Panc1 (cell line): ENCODE measurements at regions not wholly inside any gene's neighbourhood (a gene's known extent, or its start where the extent isn't known, plus 50 kb on each side); places are given as distances from the start of the nearest gene placed in this dataset.

Experiments
- ATAC-seq: fragments of 200-7000 bp; cut with Tn5 transposase; 2 replicates; pipeline ENCODE4 v1.9.1; 2020; ENCODE audit warnings: mild to moderate bottlenecking, moderate library complexity
- BruUV-seq: library from RNA; stranded (reverse); fragments of 400-500 nt; replicated peaks from 2 replicates; lab custom pipeline; 2021; lab: Mats Ljungman, UMichigan
- CTCF ChIA-PET: fragments of 300-600 bp; sonication (Branson Sonifier 250); formaldehyde crosslinking; loops from one replicate; lab custom pipeline; 2022; ENCODE audit warnings: antibody characterized with exemption; lab: Charles Lee
- POLR2A ChIA-PET: fragments of 300-600 bp; sonication (Branson Sonifier 250); formaldehyde crosslinking; loops from one replicate; lab custom pipeline; 2022; ENCODE audit warnings: antibody characterized with exemption; lab: Charles Lee
- DNase-seq: peaks from one replicate; pipeline ENCODE4 v3.0.0-alpha.2; 2010; ENCODE audit warnings: low read depth, low spot score
- H3K27ac ChIP-seq: 2 replicates; pipeline ENCODE4 v1.5.1; 2011; ENCODE audit warnings: mild to moderate bottlenecking, low read length, inconsistent platforms
- H3K27me3 ChIP-seq: fragments of 200-500 bp; sonication (Bioruptor generic); 2 replicates; pipeline ENCODE4 v1.6.0; 2014; ENCODE audit warnings: low read length, inconsistent platforms; ENCODE audit not compliant: control insufficient read depth, insufficient read depth
- H3K36me3 ChIP-seq: fragments of 200-500 bp; sonication (Bioruptor generic); 2 replicates; pipeline ENCODE4 v1.5.1; 2014; ENCODE audit warnings: inconsistent platforms, mild to moderate bottlenecking, low read length, moderate library complexity; ENCODE audit not compliant: control insufficient read depth, insufficient read depth
- H3K4me1 ChIP-seq: 2 replicates; pipeline ENCODE4 v1.5.1; 2011; ENCODE audit warnings: inconsistent platforms, mild to moderate bottlenecking, low read length, moderate library complexity; ENCODE audit not compliant: control insufficient read depth, insufficient read depth
- H3K4me3 ChIP-seq, 2 experiments: 2 replicates each; pipeline ENCODE4 v1.5.1; 2011 to 2012; ENCODE audit warnings: low read depth in 2 of 2, low read length in 2 of 2, mild to moderate bottlenecking in 2 of 2, inconsistent platforms in 1 of 2, moderate library complexity in 1 of 2
- H3K9me3 ChIP-seq: fragments of 200-500 bp; sonication (Bioruptor generic); 2 replicates; pipeline ENCODE4 v1.5.1; 2014; ENCODE audit warnings: low read depth, mild to moderate bottlenecking, inconsistent platforms, low read length, moderate library complexity; ENCODE audit not compliant: control insufficient read depth, insufficient read depth
- CTCF ChIP-seq: fragments of 450-650 bp; IDR thresholded peaks from 2 replicates; pipeline ENCODE4 v1.5.1; 2017; ENCODE audit warnings: mild to moderate bottlenecking
- POLR2AphosphoS5 ChIP-seq: IDR thresholded peaks from 2 replicates; pipeline ENCODE4 v1.6.1; 2012; ENCODE audit warnings: mild to moderate bottlenecking, low read depth, low read length, moderate library complexity
- SIN3A ChIP-seq: IDR thresholded peaks from 2 replicates; pipeline ENCODE4 v1.6.1; 2012; ENCODE audit warnings: low read depth, mild to moderate bottlenecking, low read length, moderate library complexity, borderline replicate concordance; ENCODE audit not compliant: insufficient read depth
- TCF7L2 ChIP-seq: IDR thresholded peaks from 2 replicates; pipeline ENCODE4 v1.6.1; 2011; ENCODE audit warnings: mild to moderate bottlenecking, low read depth, low read length, inconsistent platforms
- in situ Hi-C: cut with HindIII; loops from 2 replicates; pipeline ENCODE4 v1.10.0; 2016; ENCODE audit warnings: low sequenced_read_pairs, low pct_unique_long_range_greater_than_20kb
- intact Hi-C: fragments of 100-400 bp; cut with micrococcal nuclease; formaldehyde crosslinking; loops from one replicate; pipeline ENCODE4 v1.10.0; 2022; ENCODE audit not compliant: unreplicated experiment
- TF ChIP-seq, protein P1 (sequence below), 2 experiments: IDR thresholded peaks; 2 replicates each; pipeline ENCODE4 v1.6.1; 2011 to 2012; ENCODE audit warnings: low read depth in 2 of 2, control low read depth in 1 of 2, low read length in 1 of 2, mild to moderate bottlenecking in 1 of 2, moderate library complexity in 1 of 2; ENCODE audit not compliant: insufficient read depth in 1 of 2

- TF ChIP-seq CTCF (no peak), TCF7L2 (no peak), POLR2AphosphoS5 (no peak), SIN3A (no peak)
- TF ChIP-seq, protein P1, sequence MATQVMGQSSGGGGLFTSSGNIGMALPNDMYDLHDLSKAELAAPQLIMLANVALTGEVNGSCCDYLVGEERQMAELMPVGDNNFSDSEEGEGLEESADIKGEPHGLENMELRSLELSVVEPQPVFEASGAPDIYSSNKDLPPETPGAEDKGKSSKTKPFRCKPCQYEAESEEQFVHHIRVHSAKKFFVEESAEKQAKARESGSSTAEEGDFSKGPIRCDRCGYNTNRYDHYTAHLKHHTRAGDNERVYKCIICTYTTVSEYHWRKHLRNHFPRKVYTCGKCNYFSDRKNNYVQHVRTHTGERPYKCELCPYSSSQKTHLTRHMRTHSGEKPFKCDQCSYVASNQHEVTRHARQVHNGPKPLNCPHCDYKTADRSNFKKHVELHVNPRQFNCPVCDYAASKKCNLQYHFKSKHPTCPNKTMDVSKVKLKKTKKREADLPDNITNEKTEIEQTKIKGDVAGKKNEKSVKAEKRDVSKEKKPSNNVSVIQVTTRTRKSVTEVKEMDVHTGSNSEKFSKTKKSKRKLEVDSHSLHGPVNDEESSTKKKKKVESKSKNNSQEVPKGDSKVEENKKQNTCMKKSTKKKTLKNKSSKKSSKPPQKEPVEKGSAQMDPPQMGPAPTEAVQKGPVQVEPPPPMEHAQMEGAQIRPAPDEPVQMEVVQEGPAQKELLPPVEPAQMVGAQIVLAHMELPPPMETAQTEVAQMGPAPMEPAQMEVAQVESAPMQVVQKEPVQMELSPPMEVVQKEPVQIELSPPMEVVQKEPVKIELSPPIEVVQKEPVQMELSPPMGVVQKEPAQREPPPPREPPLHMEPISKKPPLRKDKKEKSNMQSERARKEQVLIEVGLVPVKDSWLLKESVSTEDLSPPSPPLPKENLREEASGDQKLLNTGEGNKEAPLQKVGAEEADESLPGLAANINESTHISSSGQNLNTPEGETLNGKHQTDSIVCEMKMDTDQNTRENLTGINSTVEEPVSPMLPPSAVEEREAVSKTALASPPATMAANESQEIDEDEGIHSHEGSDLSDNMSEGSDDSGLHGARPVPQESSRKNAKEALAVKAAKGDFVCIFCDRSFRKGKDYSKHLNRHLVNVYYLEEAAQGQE (IDR thresholded peaks at IDR 0.05; ENCODE audit: insufficient read depth in 1 of 2, low read depth in 2 of 2, low read length in 1 of 2), result no peak
- no peak overlapping the region for H3K27ac ChIP-seq
- no peaks in the 10 kb centered on the region for H3K9me3 ChIP-seq
- in situ Hi-C loops (no loop called here), intact Hi-C loops (no loop called here)
- no TSS peak for BruUV-seq
- no peaks in the 10 kb centered on the region for H3K36me3 ChIP-seq
- DNase-seq (no peak), ATAC-seq (no peak)
- ChIA-PET POLR2A (no interaction called here), CTCF (no interaction called here)
- H3K27me3 ChIP-seq, result no peaks in the 10 kb centered on the region
- H3K4me3 ChIP-seq, result no peak overlapping the region
- no peaks in the 10 kb centered on the region for H3K4me1 ChIP-seq
These were observed 54.0 kb upstream of the PRSS58 start for GRCh38 chr7:142311876-142312275.

- CTCF ChIA-PET, result no interaction called here
- no peak for DNase-seq
- in situ Hi-C loops, result no loop called here
- no peak overlapping the region for H3K27ac ChIP-seq
- no peaks in the 10 kb centered on the region for H3K9me3 ChIP-seq
- no TSS peak for BruUV-seq
- POLR2A ChIA-PET, result no interaction called here
- no peak for ATAC-seq
- intact Hi-C loops, result no loop called here
- H3K36me3 ChIP-seq, result no peaks in the 10 kb centered on the region
- no peaks in the 10 kb centered on the region for H3K4me1 ChIP-seq
- H3K27me3 ChIP-seq, result no peaks in the 10 kb centered on the region
- TF ChIP-seq TCF7L2 (no peak), CTCF (no peak), POLR2AphosphoS5 (no peak), SIN3A (no peak)
- TF ChIP-seq, protein P1 (IDR thresholded peaks at IDR 0.05; ENCODE audit: insufficient read depth in 1 of 2, low read depth in 2 of 2, low read length in 1 of 2), result no peak
- no peak overlapping the region for H3K4me3 ChIP-seq
These were observed 51.1 kb upstream of the PRSS58 start for GRCh38 chr7:142308918-142309317.
